ENCODE measurements at regions not wholly inside any gene's neighbourhood (a gene's known extent, or its start where the extent isn't known, plus 50 kb on each side); places are given as distances from the start of the nearest gene placed in this dataset.

- FAIRE-seq: no peak
These were observed 521.0 kb downstream of the NTRK3 start for GRCh38 chr15:87735522-87735921.

DNA sequence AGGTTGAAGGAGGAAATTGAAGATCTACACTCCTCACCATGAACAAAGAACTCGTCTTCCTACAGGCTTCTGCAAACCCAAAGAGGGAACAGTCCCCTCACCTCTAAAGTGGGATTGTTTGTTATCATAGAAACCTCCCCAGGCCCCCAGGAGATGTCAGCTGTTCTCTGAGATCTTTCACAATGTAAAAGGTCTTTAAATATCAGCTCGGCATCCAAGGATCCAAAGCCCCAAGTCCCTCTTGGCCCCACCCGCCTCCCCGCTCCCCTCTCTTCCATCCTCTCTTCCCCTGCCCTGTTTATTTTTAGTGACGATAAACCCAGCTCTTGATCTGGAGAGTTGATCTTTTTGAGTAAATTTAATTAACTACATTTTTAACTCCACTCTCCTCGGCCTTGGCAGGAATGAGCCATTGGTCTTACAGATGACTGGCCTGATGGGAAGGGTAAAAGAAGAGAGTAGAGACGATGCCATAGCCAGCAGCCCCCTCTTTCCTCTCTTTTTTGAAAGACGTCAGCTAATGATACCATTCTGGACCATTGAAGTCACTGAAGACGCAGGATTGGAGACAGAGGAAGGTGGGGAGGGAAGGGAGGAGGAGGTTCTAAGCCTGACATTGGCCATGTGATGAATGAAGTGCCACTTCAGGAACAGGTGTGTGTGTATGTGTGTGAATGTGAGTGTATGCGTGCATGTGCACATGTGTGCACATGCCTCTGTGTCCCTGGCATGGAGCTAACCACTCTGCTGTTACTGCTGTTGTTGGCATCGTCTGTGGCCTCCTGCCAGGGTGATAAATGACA, 521.8 kb downstream of the NTRK3 start:
- Histone ChIP-seq H3K4me2 (no peak overlapping the region), H3K4me3 (no peak overlapping the region), H3K4me1 (no peaks in the 10 kb centered on the region), H3K27ac (no peak overlapping the region), H3K9me3 (no peaks in the 10 kb centered on the region)
- 44% methylated on average over 11 of the region's 11 CpGs for WGBS (ENCODE audit: missing lambda C conversion rate)
- FAIRE-seq (no peak), ATAC-seq (no peak), DNase-seq (ENCODE audit: low read depth in 1 of 2, low spot score in 1 of 2) (no peak)
- TF ChIP-seq TP53 (CRISPR knock-in tag; IDR thresholded peaks at IDR 0.05): no peak
- TF ChIP-seq PHF8 (IDR thresholded peaks at IDR 0.05; ENCODE audit: borderline replicate concordance, low read depth): no peak
- no peak for TF ChIP-seq CHD2 (IDR thresholded peaks at IDR 0.05; ENCODE audit: low read length, partially characterized antibody)
- no peak for TF ChIP-seq HDAC2 (IDR thresholded peaks at IDR 0.05)
- no peak for TF ChIP-seq HOXA7 (CRISPR knock-in tag; IDR thresholded peaks at IDR 0.05)
- no peak for TF ChIP-seq POLR2AphosphoS2 (conservative IDR thresholded peaks at IDR 0.05; ENCODE audit: low read length)
- no peak for TF ChIP-seq MYC (IDR thresholded peaks at IDR 0.05; ENCODE audit: borderline replicate concordance, low read length)
- TF ChIP-seq, protein P1, sequence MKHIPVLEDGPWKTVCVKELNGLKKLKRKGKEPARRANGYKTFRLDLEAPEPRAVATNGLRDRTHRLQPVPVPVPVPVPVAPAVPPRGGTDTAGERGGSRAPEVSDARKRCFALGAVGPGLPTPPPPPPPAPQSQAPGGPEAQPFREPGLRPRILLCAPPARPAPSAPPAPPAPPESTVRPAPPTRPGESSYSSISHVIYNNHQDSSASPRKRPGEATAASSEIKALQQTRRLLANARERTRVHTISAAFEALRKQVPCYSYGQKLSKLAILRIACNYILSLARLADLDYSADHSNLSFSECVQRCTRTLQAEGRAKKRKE (CRISPR knock-in tag; IDR thresholded peaks at IDR 0.05; ENCODE audit: low read depth): no peak
- no peak for TF ChIP-seq FOXS1 (CRISPR knock-in tag; IDR thresholded peaks at IDR 0.05)
- no peak for TF ChIP-seq BHLHE40 (IDR thresholded peaks at IDR 0.05; ENCODE audit: low read depth, low read length)
- TF ChIP-seq RAD21 (conservative IDR thresholded peaks at IDR 0.05 in 1 of 2, IDR thresholded peaks at IDR 0.05 in 1 of 2): no peak
- no peak for TF ChIP-seq HES2 (IDR thresholded peaks at IDR 0.05)
- TF ChIP-seq ELK1 (IDR thresholded peaks at IDR 0.05; ENCODE audit: low read depth, low read length): no peak
- no peak for TF ChIP-seq CEBPB (IDR thresholded peaks at IDR 0.05)
- CTCF ChIA-PET: interaction anchor here (0.6 to 1.1 kb wide), 2 partner anchors 61 to 186 kb away, joined by 3 to 4 read pairs; no protein-coding TSS in a partner anchor
- POLR2A ChIA-PET: no interaction called here

More at GRCh38 chr15:87735522-87735921, 521.0 kb downstream of the NTRK3 start:
- H3K4me2 ChIP-seq: no peak overlapping the region
- H3K4me1 ChIP-seq: no peaks in the 10 kb centered on the region
- H3K4me3 ChIP-seq: no peak overlapping the region
- WGBS (ENCODE audit: missing lambda C conversion rate): 41% methylated on average over 8 of the region's 8 CpGs
- POLR2A ChIA-PET: no interaction called here
- CTCF ChIA-PET: interaction anchor here (1.1 kb wide), 1 partner anchor 60 kb away, joined by 3 read pairs; no protein-coding TSS in a partner anchor
- ATAC-seq (no peak), DNase-seq (ENCODE audit: low read depth in 1 of 2, low spot score in 1 of 2) (no peak)
- H3K27ac ChIP-seq: no peak overlapping the region
- no peak for TF ChIP-seq RARB (CRISPR knock-in tag; IDR thresholded peaks at IDR 0.05)
- no peak for TF ChIP-seq SMC3 (IDR thresholded peaks at IDR 0.05)
- TF ChIP-seq MYC (IDR thresholded peaks at IDR 0.05; ENCODE audit: borderline replicate concordance, low read length): no peak
- TF ChIP-seq TP53 (CRISPR knock-in tag; IDR thresholded peaks at IDR 0.05): no peak
- no peak for TF ChIP-seq PBX3 (IDR thresholded peaks at IDR 0.05)
- TF ChIP-seq NFE2L2 (conservative IDR thresholded peaks at IDR 0.05; ENCODE audit: low read length): no peak
- TF ChIP-seq, protein P1 (CRISPR knock-in tag; IDR thresholded peaks at IDR 0.05; ENCODE audit: low read depth): no peak
- TF ChIP-seq, protein P2, sequence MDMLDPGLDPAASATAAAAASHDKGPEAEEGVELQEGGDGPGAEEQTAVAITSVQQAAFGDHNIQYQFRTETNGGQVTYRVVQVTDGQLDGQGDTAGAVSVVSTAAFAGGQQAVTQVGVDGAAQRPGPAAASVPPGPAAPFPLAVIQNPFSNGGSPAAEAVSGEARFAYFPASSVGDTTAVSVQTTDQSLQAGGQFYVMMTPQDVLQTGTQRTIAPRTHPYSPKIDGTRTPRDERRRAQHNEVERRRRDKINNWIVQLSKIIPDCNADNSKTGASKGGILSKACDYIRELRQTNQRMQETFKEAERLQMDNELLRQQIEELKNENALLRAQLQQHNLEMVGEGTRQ (IDR thresholded peaks at IDR 0.05): no peak
- no peak for TF ChIP-seq KDM1A (IDR thresholded peaks at IDR 0.05; ENCODE audit: low read depth)
- no peak for TF ChIP-seq BHLHE40 (IDR thresholded peaks at IDR 0.05; ENCODE audit: low read depth, low read length)
- no peak for TF ChIP-seq RCOR1 (IDR thresholded peaks at IDR 0.05; ENCODE audit: low read depth, low read length)
- no peak for TF ChIP-seq POLR2A (IDR thresholded peaks at IDR 0.05; ENCODE audit: low read length)
- TF ChIP-seq, protein P3, sequence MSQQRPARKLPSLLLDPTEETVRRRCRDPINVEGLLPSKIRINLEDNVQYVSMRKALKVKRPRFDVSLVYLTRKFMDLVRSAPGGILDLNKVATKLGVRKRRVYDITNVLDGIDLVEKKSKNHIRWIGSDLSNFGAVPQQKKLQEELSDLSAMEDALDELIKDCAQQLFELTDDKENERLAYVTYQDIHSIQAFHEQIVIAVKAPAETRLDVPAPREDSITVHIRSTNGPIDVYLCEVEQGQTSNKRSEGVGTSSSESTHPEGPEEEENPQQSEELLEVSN (IDR thresholded peaks at IDR 0.05; ENCODE audit: borderline replicate concordance, low read depth): no peak
- no peak for TF ChIP-seq EHF (CRISPR knock-in tag; IDR thresholded peaks at IDR 0.05)
- H3K9me3 ChIP-seq: no peaks in the 10 kb centered on the region
